ENCODE measurements at regions not wholly inside any gene's neighbourhood (a gene's known extent, or its start where the extent isn't known, plus 50 kb on each side); places are given as distances from the start of the nearest gene placed in this dataset.
"Not testable (repeated sequence)": the region's sequence is repeated elsewhere in the genome, so short reads cannot be mapped to it uniquely, and the experiment has no call there.

DNA sequence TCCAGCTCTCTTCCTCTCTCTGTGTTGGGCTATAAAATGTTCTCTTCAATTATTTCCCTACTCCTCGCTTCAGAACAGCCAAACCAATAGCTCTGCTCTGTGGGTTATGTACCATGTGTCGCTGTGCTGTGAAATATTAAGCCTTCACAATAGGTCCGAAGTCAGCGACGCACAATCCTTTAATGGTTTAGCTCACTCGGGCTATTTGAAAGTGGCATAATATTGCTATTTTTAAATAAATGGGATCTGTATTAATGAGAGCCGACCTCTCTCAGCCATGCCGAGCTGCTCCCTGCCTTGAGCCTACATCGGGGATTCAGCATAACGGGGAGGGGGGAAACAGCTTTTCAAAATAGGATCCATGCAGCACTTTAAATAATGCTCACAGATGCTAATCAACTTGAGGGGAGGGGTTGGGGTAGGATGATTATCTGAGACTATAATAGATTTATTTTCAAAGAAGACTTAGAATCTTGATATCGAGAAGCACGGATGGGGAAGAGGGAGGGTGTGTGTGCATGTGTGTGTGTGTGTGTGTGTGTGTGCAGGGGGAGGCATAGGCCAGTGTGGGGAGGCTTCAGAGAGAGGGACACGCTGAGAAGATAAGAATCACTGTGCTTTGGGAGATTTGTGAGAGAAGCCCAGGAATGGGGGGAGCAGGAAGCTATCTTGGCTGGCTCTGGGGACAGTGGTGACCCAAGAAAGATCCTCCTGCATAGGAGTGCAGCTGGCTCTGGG is 271.5 kb downstream of the NXPE2 start:
- DNase-seq = no peak

DNA sequence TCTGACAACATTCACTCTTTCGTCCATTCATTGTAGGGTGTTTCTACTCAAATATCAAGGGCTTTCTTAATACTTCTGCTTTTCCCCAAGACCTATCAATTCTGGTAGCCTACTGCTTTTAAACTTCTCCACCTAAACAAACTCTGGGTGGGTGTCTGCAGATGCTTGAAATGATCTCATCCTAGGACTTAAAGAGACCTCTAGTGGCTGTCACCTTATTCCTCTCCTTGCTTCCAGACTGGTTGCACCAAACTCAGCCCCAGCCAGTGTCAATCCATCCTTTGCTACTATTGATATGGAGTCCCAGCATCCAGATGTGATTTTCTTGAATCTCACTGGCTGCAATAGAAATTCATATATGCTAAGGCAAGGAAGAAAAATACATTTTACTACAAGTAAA is 274.7 kb downstream of the NXPE2 start:
- no peak for DNase-seq

- DNase-seq = no peak
These were observed 277.6 kb downstream of the NXPE2 start for GRCh38 chr11:114955923-114956322.

DNA sequence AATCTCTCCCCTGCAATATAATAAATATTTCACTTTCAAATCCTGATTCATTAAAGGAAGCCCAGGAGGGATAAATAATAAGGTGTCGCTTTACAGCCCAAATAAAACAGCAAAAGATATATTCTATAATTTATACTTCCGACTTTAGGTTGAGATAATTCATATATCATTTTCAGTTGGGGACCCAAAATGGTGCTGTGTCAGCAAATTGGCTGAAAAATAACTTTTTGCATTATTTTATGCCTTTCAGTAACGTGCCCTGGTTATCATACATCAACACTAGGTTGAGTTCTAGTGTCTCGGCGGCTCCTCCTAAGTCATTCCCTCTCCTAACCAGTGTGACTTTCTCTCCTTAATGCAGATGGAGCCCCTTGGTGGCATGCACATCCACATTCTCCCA is 278.2 kb downstream of the NXPE2 start:
- no peak for DNase-seq

GRCh38 chr11:114959953-114960505 is 281.7 kb downstream of the NXPE2 start:
- DNase-seq = no peak

DNA sequence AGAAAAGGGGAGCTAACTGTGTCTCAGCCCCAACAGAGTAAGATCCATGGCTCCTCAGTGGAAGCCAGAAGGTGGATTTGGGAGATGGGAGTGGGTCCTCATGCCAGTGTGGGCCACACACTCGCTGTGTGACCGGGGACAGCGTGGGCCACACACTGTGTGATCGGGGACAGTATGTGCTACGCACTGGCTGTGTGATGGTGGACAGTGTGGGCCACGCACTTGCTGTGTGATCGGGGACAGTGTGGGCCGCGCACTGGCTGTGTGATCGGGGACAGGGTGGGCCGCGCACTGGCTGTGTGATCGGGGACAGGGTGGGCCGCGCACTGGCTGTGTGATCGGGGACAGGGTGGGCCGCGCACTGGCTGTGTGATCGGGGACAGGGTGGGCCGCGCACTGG is 282.5 kb downstream of the NXPE2 start:
- DNase-seq = not testable (repeated sequence)

GRCh38 chr11:114964676-114965214 is 286.4 kb downstream of the NXPE2 start:
- no peak for DNase-seq

- no peak for DNase-seq
These were observed 292.8 kb downstream of the NXPE2 start for GRCh38 chr11:114970927-114971645.

- DNase-seq = no peak
These were observed 293.8 kb downstream of the NXPE2 start for GRCh38 chr11:114972105-114972504.

- DNase-seq = no peak
These were observed 299.3 kb downstream of the NXPE2 start for GRCh38 chr11:114977651-114978050.

DNA sequence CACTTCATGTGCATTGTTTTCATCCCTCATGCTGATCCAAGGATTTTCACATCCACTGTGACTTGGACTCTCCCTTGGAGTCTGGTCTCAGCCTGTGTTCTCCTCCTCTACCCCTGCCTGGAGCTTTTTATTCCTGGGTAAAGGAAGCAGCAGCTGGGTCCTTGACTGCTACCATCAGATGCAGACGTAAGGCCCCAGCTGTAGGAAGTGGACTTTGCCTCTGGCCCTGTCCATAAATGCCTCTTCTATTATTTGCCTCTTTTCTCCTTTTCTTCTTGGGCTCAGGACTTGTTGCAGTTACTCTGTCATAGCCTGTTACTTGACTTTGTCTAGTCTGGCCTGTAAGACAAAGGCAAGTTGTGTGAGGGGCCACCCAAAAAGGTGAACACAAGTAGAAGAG is 303.8 kb downstream of the NXPE2 start:
- DNase-seq = no peak

DNA sequence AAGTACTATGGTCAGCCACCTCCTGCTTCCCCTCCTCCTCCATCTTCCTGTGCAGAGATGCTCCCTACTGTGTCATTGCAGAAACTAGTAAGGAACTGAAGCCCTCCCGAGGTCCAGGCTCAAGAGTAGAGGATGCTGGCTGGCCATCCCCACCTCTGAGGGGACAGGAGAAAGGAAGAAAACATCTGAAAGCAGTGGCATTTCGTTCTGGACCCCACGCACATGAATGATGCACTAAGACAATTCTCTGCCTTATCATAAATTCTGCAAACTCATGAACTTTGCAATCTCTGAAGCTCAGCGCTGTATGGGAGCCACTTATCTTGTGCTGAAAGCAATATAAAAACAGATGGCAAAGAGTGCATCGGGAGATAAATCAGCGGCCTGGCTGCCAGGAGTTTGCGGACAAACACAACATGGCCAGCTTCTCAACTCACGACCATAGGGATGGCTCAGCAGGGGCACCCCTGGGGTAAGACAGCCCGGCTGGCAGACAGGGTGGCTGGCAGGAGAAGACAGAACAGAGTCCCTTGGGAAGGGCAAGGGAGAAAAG is 306.4 kb downstream of the NXPE2 start:
- DNase-seq = no peak

- no peak for DNase-seq
These were observed 308.0 kb downstream of the NXPE2 start for GRCh38 chr11:114986365-114986764.

- no peak for DNase-seq
These were observed 308.9 kb downstream of the NXPE2 start for GRCh38 chr11:114987186-114987760.

GRCh38 chr11:114988644-114989043 is 310.3 kb downstream of the NXPE2 start:
- DNase-seq = no peak

DNA sequence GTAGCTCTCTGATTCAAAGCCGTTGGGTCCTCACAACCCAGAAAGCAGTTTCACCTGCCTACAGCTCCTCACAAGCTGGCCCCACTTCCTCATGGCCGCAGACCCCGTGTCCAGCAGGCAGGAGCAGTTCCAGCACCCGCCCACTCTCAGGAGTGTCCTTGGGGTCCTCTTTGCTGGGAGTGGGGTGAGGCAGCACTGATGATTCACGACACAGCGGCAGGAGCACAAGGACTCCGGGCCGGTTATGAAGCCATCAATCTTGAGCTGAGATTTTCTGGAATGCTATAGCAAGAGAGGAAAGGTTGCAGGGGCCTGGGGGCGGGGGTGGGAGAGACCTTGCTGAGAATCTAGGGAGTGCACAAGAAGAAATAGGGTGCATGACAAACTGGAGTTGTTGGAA is 311.2 kb downstream of the NXPE2 start:
- DNase-seq = no peak

DNA sequence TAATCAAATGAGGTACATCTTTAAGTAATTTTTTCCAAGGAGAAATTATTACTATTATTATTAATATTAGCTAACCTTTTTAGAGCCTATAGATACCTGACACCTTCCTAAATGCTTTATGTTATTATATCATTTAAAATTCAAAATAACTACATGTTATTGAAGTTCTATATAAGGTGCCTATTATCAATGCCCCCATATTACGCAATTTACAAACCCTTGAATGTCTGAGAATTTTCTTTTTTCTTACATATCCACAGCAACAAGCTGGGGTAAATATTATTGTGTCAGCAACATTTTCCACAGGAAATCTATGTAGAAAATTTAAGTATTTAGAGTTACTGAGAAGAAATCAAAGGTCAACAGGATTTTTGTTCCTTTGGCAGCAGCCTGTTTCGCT is 327.3 kb downstream of the NXPE2 start:
- no peak for DNase-seq

DNA sequence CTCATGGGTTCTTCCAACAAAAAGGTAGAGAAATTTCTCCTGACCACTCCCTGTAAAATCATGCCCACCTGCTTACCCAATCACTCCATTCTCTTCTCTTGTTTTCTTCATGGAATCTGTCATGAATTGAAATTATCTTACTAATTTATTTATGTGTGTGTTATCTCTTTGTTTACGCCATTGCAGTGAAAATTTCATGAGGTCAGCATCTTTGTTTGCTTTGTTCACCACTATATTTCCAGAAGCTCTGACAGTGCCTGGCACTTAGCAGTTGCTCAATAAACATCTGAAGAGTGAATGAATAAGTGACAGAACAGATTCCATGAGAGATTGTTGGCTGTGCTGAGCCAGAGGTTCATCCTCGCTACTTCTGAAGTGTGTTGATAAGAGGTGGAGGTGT is 329.5 kb downstream of the NXPE2 start:
- no peak for DNase-seq

- no peak for DNase-seq
These were observed 330.5 kb downstream of the NXPE2 start for GRCh38 chr11:115008799-115009198.

- no peak for DNase-seq
These were observed 339.2 kb downstream of the NXPE2 start for GRCh38 chr11:115017529-115017928.

GRCh38 chr11:115030166-115030565 is 351.8 kb downstream of the NXPE2 start:
- DNase-seq = no peak

DNA sequence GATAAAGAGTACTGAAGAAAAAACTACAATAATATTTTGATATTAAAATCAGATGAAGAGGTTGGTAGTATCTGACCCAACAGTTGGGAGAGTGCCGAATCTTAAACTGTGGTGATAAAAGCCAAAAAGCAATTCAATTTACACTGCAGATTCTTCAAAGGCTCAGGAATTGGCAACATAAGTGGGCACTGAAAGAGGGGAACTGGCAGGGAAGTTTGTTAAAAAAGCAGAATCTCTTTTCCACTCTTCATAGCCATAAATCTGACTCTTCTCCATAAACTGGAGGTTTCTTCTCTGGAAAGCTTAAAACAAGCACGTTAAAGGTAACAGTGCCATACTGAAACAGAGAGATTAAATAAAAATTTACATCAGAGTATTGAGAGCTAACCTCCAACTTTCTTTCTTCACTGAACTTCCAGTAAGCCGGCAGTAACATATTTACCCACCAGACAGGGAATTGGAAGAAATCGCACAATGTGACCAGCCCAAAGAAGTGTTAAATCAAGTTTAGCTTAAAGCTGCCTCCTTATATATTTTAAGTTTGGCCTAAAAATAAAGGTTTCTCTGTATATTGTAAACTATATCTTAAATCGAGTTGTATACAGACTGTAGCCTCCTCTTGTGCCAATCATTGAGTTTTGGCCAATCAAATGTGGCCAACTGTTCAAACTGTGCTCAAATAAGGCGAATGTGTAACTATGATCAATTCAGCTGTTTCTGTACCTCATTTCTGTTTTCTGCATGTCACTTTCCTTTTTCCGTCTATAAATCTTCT is 358.3 kb downstream of the NXPE2 start:
- DNase-seq = no peak

DNA sequence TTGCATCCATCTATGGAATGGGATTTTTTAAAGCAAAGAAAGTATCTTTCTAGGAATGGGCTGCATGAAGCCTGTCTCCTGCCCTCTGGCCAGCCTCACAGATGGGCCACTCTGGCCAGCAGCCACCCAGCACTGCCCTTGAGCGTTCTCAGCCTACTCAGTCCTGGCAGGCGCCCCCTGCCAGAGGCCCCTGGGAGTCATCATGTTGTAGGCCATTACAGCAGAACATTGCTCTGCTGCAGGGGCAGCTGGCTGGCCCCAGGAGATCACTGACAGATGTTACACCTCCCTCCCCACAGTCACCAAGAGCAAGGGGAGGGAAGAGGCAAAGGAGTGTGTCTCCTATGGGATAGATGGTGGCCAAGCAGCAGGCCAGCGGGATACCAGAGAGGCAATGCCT is 363.7 kb downstream of the NXPE2 start:
- no peak for DNase-seq

All from CD4-positive, alpha-beta T cell treated with Interleukin-17A for 1 hour (primary cell).